OCI-LY3 (cell line): ENCODE measurements at regions not wholly inside any gene's neighbourhood (a gene's known extent, or its start where the extent isn't known, plus 50 kb on each side); places are given as distances from the start of the nearest gene placed in this dataset.

ENCODE experiments used
- EZH2phosphoT487 ChIP-seq: fragments of 200-600 bp; shearing (Covaris generic); IDR thresholded peaks from 2 replicates; pipeline ENCODE4 v1.6.1; 2018; ENCODE audit warnings: antibody characterized with exemption, mixed run types, low read depth
- TF ChIP-seq, protein P1 (sequence below): fragments of 200-600, 300-600 bp; sonication (generic); IDR thresholded peaks from 2 replicates; pipeline ENCODE4 v1.5.1; 2014; ENCODE audit warnings: antibody characterized with exemption, low read length, low read depth

DNA sequence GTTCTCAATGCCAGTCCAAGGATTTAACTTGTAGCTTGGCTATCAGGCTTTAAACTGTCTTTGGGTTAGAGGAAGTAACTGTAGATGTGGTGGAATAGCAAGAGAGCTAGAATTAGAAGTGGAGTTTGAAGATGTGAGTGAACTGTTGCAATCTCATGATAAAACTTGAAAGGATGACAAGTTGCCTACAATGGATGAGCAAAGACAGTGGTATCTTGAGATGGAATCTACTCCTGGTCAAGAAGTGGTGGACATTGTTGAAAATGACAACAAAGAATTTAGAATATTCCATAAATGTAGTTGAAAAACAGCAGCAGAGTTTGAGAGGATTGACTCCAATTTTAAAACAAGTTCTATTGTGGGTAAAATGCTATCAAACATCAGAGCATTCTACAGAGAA is 199.0 kb downstream of the DUSP6 start:
- TF ChIP-seq, protein P1, sequence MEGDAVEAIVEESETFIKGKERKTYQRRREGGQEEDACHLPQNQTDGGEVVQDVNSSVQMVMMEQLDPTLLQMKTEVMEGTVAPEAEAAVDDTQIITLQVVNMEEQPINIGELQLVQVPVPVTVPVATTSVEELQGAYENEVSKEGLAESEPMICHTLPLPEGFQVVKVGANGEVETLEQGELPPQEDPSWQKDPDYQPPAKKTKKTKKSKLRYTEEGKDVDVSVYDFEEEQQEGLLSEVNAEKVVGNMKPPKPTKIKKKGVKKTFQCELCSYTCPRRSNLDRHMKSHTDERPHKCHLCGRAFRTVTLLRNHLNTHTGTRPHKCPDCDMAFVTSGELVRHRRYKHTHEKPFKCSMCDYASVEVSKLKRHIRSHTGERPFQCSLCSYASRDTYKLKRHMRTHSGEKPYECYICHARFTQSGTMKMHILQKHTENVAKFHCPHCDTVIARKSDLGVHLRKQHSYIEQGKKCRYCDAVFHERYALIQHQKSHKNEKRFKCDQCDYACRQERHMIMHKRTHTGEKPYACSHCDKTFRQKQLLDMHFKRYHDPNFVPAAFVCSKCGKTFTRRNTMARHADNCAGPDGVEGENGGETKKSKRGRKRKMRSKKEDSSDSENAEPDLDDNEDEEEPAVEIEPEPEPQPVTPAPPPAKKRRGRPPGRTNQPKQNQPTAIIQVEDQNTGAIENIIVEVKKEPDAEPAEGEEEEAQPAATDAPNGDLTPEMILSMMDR: no peak
- TF ChIP-seq EZH2phosphoT487: no peak
